HG03565 (cell line): ENCODE measurements at regions not wholly inside any gene's neighbourhood (a gene's known extent, or its start where the extent isn't known, plus 50 kb on each side); places are given as distances from the start of the nearest gene placed in this dataset.

Source experiments
- ATAC-seq: cut with Tn5 transposase; IDR thresholded peaks from one replicate; pipeline ENCODE4 v1.9.1; 2021; ENCODE audit warnings: mild to moderate bottlenecking, moderate library complexity; ENCODE audit not compliant: unreplicated experiment

DNA sequence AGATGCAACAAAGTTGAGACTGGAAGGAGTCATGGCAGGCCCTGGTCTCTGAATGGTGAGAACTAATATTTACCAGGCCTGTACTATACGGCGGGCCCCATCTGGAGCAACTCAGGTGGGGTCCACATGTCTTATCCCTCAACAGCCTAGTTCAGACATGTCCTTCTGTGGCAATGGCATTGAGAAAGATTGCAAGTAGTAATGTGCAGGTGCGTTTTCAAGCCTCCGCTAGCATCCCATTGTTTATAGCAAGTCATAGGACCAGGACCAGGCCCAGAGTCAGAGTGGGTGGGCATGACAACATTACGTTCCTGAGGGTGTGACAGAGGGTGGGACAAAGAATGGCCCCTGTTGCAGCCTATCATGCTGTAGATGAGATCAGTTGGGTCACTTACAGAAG is 541.1 kb downstream of the EFNB2 start:
- no peak for ATAC-seq

DNA sequence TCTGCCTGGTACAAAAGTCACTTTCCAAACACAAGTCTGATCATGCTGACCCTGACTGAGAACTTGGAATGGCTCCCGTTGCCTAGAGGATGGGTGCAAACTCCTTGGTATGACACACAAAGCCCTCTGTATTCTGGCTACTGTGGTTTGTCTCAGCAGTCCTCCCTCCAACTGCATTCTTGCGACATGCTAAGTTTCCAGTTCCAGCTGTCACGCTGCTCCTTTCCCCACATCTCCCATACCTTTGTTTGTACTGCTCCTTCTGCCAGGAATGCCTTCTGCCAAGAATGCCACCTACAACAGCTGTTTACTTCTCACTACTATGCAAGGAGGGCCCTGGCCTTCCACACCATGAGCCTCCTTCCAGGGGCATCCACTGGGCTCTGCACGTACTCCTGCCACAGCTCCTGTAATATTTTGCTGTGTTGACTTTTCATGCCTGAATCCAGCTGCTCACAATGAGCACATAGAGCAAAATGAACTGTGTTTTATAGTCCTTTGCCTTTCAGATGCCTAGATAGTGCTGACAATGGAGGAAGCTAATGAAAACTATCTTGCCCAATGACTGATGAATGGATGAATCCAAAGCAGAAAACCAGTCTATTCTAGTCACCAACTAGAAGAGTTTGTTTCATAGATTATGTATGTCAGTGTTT is 543.7 kb downstream of the EFNB2 start:
- ATAC-seq: no peak

DNA sequence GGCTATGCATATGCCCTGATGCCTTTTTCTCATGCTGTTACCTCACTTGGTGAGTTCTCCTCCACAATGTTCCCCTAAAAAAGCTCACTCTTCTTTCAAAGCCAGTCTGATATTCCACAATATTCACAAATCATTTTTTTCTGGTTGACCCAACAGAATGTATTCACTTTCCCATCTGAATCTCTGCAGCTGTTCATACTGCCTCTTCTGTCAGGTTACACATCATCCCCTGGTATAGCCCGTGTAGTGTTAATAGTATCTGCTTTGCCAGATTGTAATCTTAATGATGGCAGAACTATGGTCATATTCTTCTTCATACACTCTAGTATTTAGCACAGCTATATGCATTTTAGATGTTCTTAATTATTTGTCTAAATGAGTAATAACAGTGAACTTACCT is 544.3 kb downstream of the EFNB2 start:
- no peak for ATAC-seq

DNA sequence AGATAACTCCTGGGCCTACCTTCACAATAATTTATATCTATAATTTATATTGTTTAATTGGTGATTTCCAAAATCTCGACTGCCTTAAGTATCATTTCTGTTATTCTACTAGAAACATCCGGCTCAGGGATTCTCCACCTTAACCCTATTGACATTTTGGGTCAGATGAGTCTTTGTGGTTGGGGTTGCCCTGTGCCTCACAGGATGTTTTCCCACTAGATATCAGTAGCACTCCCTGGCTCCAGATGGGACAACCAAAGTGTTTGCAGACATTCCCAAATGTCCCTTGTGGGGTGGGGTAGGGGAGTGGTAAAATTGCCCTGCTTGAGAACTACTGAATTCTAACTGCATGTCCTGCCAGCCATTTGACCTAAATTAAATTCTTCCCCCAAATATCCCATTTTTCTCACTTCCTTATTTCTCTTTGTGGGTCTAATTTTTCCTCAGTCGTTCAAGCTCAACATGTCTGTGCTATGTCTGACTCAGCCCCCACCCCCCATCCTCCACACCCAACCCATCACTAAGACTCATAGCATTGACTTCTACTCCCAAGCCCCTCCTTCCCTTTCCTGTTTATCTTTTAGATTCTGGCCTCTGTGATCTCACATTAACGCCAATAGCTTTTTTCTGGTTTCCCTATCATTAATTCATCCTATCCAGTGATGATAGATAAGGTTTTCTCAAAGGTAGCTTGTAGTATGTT is 545.1 kb downstream of the EFNB2 start:
- ATAC-seq: no peak

- no peak for ATAC-seq
Observed at GRCh38 chr13:105984646-105985045, 550.8 kb downstream of the EFNB2 start.

DNA sequence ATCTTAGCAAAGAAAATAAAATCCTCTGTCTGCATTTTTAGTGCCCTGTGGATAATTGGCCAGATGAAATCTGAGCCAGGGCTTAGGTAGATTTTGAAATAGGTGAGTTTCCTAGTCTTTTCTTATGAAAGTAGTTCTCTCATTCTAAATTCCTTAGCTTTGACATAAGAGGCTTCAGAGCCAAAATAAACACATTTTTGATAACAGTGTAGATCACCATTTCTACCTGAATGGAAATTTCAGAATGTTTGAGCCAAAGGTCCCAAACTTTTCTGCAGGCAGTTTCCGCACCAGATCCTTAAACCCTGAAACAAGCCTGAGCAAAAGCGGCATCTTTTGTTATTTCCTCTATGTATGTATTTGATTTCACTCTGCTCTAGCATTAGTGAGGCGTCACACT is 551.2 kb downstream of the EFNB2 start:
- ATAC-seq: no peak

DNA sequence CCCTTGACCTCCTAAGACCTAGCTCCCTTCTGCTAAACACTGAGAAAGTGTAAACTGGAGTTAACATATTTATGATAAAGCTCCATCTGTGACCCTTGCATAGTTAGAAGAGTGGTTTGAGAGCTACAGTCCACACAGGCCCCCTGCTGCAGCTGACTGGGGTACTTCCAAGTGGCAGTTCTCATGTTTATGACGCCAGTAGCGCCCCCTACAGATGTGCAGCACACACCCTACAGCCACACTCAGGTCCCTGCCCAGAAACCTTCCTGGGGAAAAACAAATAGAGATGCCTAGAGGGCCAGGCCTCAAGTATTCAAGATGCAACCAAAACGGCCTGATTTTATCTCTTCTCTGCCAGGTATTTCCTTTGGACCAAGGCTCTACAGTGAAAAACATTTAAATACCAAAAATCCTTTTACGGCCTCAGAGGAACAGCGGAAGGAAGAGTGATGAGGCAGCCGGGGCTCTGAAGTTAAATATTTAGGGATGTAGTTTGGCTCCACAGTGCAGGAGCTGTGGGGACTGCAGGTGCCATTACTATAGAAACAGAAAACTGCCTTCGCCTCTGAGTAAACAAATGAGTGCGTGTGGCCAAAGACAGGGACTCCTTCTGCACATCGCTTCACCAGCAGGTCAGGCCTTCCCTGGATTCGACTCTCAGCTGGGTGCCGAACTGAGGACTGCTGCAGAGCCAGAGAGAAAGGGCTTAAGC is 553.1 kb downstream of the EFNB2 start:
- no peak for ATAC-seq

DNA sequence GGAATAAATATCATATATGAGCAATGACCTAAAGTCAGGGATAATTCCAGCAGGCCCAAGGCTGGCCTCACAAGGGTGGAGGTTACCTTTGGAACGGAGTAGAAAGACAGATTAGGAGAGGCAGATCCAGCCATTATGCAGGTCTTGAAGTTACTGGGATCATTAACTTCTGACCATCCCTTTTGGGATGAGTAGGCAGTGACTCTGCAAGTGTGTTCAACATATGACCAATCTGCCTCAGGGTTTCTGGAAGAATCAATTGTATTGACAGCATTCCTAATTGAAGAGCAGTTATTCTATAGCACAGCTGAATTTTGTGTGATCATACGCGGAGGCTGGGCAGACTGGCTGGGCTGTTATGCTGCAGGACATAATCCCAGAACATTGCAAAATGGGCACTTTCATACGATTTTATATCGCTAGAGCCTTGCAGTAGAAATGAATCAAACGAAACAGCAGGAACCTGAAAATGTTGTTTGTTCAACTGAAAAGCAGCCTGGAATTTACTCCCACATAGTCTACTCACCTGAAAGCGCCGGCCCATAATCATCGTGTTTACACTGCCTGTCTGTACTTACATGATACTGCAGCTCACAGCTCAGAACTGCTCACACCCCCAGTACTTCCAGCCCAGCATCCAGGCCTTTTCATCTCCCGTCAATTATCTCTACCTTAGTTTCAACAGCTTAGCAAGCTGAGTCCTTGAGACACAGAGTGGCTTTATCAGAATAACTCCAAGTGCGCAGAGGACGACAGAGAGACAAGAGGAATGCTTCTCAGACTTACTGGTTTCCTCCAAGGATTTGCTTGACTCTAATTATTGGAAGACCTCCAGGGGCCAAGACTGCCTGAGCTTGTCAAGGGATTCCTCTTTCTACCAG is 556.1 kb downstream of the EFNB2 start:
- ATAC-seq: no peak

- no peak for ATAC-seq
Observed at GRCh38 chr13:105974380-105974779, 561.1 kb downstream of the EFNB2 start.

GRCh38 chr13:105972811-105973590 is 562.5 kb downstream of the EFNB2 start:
- no peak for ATAC-seq

DNA sequence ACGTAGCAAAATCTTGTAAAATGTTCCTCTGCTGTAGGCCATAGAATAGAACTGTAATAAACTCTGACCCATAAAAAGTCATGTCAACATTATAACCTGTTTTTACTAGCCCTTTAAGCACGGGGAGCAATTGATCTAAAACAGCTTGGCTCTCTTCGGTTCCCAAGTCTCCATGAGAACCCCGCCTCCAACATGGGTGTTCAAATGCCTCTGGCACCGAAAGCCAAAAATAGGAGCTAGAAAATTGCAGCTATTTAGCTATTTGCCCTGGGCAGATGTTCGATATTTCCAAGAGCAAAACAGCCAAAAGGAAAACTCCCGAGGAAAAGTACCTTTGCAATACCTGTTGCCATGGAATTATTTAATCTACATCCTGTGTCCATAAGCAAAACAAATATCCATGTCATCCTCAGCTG is 563.1 kb downstream of the EFNB2 start:
- ATAC-seq: no peak

- ATAC-seq: no peak
Observed at GRCh38 chr13:105971738-105972137, 563.7 kb downstream of the EFNB2 start.

- no peak for ATAC-seq
Observed at GRCh38 chr13:105971312-105971711, 564.1 kb downstream of the EFNB2 start.

GRCh38 chr13:105969761-105970160 is 565.7 kb downstream of the EFNB2 start:
- ATAC-seq: no peak

- ATAC-seq: no peak
Observed at GRCh38 chr13:105965910-105966309, 569.6 kb downstream of the EFNB2 start.

DNA sequence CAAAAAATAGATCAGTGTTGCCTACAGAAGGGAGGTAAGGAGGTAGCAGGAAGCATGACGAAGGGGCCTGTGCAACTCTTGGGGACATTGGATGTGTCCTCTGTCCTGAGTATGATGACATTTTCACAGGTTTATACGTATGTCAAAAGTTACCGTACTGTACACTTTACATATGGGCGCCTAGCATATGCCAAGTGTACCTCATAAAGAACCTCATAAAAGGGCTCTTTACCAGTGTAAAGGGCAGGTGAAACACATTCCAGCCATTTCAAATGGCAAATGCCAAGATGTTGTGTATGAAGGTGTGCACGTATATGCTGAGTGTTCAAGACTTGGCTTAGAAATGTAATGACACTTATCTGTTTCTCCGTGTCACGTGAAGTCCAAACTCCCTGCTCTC is 573.4 kb downstream of the EFNB2 start:
- no peak for ATAC-seq

- no peak for ATAC-seq
Observed at GRCh38 chr13:105961438-105961837, 574.0 kb downstream of the EFNB2 start.

- ATAC-seq: no peak
Observed at GRCh38 chr13:105960326-105960725, 575.1 kb downstream of the EFNB2 start.

- ATAC-seq: no peak
Observed at GRCh38 chr13:105959876-105960275, 575.6 kb downstream of the EFNB2 start.

DNA sequence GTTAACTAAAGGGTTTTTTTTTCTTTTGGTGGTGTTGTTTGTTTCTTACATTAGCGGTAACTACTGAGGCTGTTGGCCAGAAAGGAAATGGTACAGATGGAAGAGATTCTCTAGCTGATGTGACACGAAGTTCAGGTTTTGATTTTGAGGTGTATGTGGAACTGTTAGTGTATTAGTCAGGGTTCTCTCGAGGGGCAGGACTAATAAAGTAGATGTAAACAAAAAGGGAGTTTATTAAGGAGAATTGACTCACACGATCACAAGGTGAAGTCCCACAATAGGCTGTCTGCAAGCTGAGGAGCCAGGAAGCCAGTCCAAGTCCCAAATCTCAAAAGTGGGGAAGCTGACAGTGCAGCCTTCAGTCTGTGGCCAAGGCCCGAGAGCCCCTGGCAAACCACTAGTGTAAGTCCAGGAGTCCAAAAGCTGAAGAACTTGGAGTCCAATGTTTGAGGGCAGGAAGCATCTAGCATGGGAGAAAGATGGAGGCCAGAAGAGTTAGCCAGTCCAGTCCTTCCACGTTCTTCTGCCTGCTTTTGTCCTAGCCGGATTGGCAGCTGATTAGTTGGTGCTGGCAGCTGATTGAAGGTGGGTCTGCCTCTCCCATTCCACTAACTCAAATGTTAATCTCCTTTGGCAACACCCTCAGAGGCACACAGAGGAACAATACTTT is 577.6 kb downstream of the EFNB2 start:
- ATAC-seq: no peak
